ENCODE measurements at regions not wholly inside any gene's neighbourhood (a gene's known extent, or its start where the extent isn't known, plus 50 kb on each side); places are given as distances from the start of the nearest gene placed in this dataset.

DNA sequence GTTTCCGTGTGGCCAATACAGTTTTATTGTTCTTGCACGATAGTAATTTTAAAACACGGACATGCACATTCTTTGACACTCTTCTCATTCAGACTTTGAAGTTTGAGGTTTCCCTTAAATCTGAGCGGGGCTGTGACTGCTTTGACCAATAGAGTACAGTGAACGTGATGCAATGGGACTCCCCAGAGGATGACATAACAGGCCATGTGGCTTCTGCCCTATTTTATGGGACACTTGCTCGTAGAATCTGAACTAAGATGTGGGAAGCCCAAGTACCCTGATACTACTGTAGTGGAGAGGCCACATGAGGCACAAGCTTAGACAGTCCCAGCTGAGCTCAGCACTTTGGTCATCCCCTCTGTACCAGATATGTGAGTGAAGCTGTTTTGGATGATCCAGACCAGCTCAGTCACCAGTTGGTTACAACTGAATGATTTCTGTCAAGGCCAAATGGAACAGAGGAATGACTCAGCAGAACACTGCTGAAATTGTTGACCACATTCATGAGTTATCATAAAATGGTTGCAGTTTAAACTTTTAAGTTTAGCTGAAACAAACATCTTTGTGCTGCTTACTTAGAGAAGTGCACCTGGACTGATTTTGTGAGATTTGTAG lies 279.4 kb downstream of the RFPL4B start:
- DNase-seq = no peak
- peaks cover 1% of the 10 kb centered on the region for H3K9me3 Mint-ChIP-seq
- H3K36me3 Mint-ChIP-seq (ENCODE audit: low read depth) = no peaks in the 10 kb centered on the region
- H3K4me1 Mint-ChIP-seq = no peaks in the 10 kb centered on the region
- H3K27me3 Mint-ChIP-seq (ENCODE audit: low read depth, poor library complexity) = no peaks in the 10 kb centered on the region
- no peak overlapping the region for H3K4me3 Mint-ChIP-seq
- TF ChIP-seq, protein P1, sequence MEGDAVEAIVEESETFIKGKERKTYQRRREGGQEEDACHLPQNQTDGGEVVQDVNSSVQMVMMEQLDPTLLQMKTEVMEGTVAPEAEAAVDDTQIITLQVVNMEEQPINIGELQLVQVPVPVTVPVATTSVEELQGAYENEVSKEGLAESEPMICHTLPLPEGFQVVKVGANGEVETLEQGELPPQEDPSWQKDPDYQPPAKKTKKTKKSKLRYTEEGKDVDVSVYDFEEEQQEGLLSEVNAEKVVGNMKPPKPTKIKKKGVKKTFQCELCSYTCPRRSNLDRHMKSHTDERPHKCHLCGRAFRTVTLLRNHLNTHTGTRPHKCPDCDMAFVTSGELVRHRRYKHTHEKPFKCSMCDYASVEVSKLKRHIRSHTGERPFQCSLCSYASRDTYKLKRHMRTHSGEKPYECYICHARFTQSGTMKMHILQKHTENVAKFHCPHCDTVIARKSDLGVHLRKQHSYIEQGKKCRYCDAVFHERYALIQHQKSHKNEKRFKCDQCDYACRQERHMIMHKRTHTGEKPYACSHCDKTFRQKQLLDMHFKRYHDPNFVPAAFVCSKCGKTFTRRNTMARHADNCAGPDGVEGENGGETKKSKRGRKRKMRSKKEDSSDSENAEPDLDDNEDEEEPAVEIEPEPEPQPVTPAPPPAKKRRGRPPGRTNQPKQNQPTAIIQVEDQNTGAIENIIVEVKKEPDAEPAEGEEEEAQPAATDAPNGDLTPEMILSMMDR (IDR thresholded peaks at IDR 0.05) = no peak
- H3K27ac Mint-ChIP-seq = no peak overlapping the region

DNA sequence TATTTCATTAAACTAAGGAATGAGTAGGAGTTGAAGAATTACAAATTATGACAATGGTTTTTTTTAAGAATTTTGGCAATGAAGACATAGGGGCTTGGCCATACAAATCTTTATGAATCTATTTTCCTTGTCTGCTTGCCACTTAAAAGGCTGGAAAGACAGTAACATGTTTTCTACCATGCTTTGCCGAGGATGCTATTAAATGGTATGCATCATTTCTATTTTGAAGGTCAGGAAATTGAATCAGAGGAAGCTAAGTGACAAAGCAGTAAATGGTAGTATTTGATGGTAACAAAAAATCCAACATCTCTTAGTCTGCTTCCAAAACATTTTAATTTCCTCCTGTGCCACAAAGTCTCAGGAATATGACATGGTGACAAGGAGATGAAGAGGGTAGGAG lies 287.2 kb downstream of the RFPL4B start:
- Mint-ChIP-seq H3K36me3 (ENCODE audit: low read depth) (no peaks in the 10 kb centered on the region), H3K9me3 (peaks cover 19% of the 10 kb centered on the region), H3K4me3 (no peak overlapping the region), H3K27ac (no peak overlapping the region), H3K4me1 (no peaks in the 10 kb centered on the region), H3K27me3 (ENCODE audit: low read depth, poor library complexity) (no peaks in the 10 kb centered on the region)
- TF ChIP-seq, protein P1 (IDR thresholded peaks at IDR 0.05) = no peak
- no peak for DNase-seq

DNA sequence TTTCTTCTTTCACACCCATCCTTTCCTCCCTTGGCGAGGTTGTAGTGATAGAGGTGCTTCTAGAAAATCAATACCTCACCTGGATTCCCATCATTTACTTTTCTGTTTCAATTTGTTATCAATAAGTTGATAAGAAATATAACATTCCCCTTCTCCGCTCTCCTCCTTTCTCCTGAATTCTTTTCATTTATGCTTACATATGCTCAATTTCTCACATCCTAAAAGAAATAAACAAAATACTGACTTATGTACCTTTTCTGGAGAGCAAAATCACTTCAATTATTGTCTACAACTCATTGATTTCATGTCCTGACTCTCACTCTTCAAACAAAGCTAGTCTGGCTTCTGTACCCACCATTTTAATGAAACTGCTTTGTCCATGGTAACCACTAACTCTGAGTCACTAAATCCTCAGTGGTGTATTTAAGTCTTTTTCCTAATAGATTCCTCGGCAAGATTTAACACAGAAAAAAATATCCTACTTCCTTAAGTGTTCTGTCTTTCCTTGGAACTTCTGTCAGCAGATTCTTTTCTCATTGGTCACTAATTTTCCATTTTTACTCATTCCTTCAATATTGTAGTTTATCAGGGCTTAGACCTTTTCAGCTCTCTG lies 289.6 kb downstream of the RFPL4B start:
- TF ChIP-seq, protein P1 (IDR thresholded peaks at IDR 0.05) = no peak
- Mint-ChIP-seq H3K4me1 (no peaks in the 10 kb centered on the region), H3K36me3 (ENCODE audit: low read depth) (no peaks in the 10 kb centered on the region), H3K9me3 (peaks cover 16% of the 10 kb centered on the region), H3K4me3 (no peak overlapping the region), H3K27ac (no peak overlapping the region), H3K27me3 (ENCODE audit: low read depth, poor library complexity) (no peaks in the 10 kb centered on the region)
- DNase-seq = no peak

DNA sequence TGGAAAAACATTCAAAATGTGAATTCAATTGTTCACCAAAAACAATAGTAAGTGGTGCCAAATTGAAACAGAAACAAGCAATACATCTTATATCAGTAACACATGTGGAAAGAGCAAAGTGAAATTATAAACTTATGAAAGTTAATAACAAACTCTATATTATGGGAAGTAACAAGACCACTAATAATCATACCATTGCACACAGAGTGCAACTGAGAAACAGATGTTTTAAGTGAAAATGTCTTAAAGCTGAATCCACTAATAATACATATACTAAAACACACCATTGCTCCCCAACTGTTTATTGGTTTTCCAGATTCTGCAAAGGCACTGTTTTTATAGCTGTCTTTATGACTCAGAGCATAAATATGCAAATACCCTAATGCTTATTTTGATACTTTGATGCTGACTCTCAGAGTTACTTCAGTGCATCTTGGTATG lies 292.3 kb downstream of the RFPL4B start:
- TF ChIP-seq, protein P1 (IDR thresholded peaks at IDR 0.05) = no peak
- DNase-seq = no peak
- Mint-ChIP-seq H3K27ac (no peak overlapping the region), H3K4me1 (no peaks in the 10 kb centered on the region), H3K9me3 (no peaks in the 10 kb centered on the region), H3K36me3 (ENCODE audit: low read depth) (no peaks in the 10 kb centered on the region), H3K4me3 (no peak overlapping the region), H3K27me3 (ENCODE audit: low read depth, poor library complexity) (no peaks in the 10 kb centered on the region)

DNA sequence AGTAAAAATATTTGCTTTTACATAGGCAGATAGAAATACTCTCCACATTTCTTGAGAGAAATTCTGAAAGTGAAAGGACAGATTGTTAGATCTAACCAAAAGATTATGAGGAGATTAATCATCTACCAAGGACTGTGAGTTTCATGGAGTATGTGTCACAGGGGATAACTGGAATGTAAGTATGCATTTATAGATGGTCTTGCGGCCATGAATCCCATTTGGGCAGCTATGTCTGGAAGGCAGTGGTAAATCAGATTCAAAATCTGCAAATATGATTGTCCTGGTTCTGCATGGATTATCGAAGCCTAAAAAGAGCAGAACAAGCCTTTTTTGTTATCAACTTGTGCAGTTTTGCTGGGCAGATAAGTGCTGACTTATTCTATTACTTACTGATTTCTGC lies 293.8 kb downstream of the RFPL4B start:
- TF ChIP-seq, protein P1 (IDR thresholded peaks at IDR 0.05) = no peak
- H3K27ac Mint-ChIP-seq = no peak overlapping the region
- H3K4me1 Mint-ChIP-seq = no peaks in the 10 kb centered on the region
- H3K36me3 Mint-ChIP-seq (ENCODE audit: low read depth) = no peaks in the 10 kb centered on the region
- no peak for DNase-seq
- no peak overlapping the region for H3K4me3 Mint-ChIP-seq
- H3K27me3 Mint-ChIP-seq (ENCODE audit: low read depth, poor library complexity) = peaks cover 1% of the 10 kb centered on the region
- H3K9me3 Mint-ChIP-seq = no peaks in the 10 kb centered on the region

DNA sequence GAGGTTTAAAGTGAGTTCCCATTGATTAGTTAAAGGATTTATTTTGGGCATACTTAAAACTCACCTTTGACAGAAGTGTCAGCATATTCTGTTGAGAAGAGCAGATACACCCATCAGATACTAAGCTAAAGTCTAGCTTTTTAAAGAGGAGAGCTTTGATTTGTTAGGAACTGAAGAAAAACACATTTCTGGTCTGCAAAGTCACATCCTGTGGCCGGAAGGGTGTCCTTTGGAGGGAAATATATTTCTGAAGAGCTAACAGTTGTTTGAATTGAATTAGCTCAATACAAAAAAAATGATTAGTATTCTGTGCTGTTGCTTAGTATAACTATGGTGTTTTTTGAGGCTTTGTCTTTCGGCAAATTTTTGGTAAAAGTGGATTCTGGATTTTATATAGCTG lies 302.7 kb downstream of the RFPL4B start:
- no peak for DNase-seq
- H3K4me3 Mint-ChIP-seq = no peak overlapping the region
- no peaks in the 10 kb centered on the region for H3K4me1 Mint-ChIP-seq
- H3K9me3 Mint-ChIP-seq = peaks cover 3% of the 10 kb centered on the region
- no peaks in the 10 kb centered on the region for H3K36me3 Mint-ChIP-seq (ENCODE audit: low read depth)
- no peak overlapping the region for H3K27ac Mint-ChIP-seq
- peaks cover 3% of the 10 kb centered on the region for H3K27me3 Mint-ChIP-seq (ENCODE audit: low read depth, poor library complexity)
- TF ChIP-seq, protein P1 (IDR thresholded peaks at IDR 0.05) = no peak

Data from nephron progenitor cell (in vitro differentiated cells).